WTC11 (cell line): ENCODE measurements at regions not wholly inside any gene's neighbourhood (a gene's known extent, or its start where the extent isn't known, plus 50 kb on each side); places are given as distances from the start of the nearest gene placed in this dataset.

Source experiments
- ATAC-seq: fragments of 200-7000 bp; cut with Tn5 transposase; 2 replicates; pipeline ENCODE4 v1.10.0; 2021; ENCODE audit warnings: mild to moderate bottlenecking, moderate library complexity
- CTCF ChIA-PET: fragments of 300-600 bp; sonication (Branson Sonifier 250); formaldehyde crosslinking; loops from one replicate; lab custom pipeline; 2021; ENCODE audit warnings: antibody characterized with exemption; lab: Charles Lee
- POLR2A ChIA-PET: fragments of 350-600 bp; sonication (Branson Sonifier 250); formaldehyde crosslinking; loops from one replicate; lab custom pipeline; 2021; ENCODE audit warnings: antibody characterized with exemption; lab: Charles Lee
- DNase-seq: peaks from one replicate; pipeline ENCODE4 v3.0.0; 2021; ENCODE audit warnings: low spot score
- H3K27ac Mint-ChIP-seq: 2 replicates; pipeline ENCODE4 v1.8.0; 2021; ENCODE audit warnings: mixed read lengths
- H3K27me3 Mint-ChIP-seq: 2 replicates; pipeline ENCODE4 v1.8.0; 2021; ENCODE audit warnings: low read depth, mild to moderate bottlenecking, moderate library complexity, mixed read lengths
- H3K36me3 Mint-ChIP-seq: 2 replicates; pipeline ENCODE4 v1.8.0; 2021; ENCODE audit warnings: mixed read lengths
- H3K4me1 Mint-ChIP-seq: 2 replicates; pipeline ENCODE4 v1.8.0; 2022; ENCODE audit warnings: mixed read lengths
- H3K4me3 Mint-ChIP-seq: 2 replicates; pipeline ENCODE4 v1.8.0; 2021; ENCODE audit warnings: mild to moderate bottlenecking, moderate library complexity, mixed read lengths
- H3K9me3 Mint-ChIP-seq: 2 replicates; pipeline ENCODE4 v1.8.0; 2021; ENCODE audit warnings: mixed read lengths
- ESRRA ChIP-seq: sonication (generic); formaldehyde crosslinking; IDR thresholded peaks from 2 replicates; pipeline ENCODE4 v1.8.1; 2022; ENCODE audit warnings: mild to moderate bottlenecking, missing genetic modification reagents, borderline replicate concordance
- FOXJ3 ChIP-seq: sonication (generic); formaldehyde crosslinking; IDR thresholded peaks from 2 replicates; pipeline ENCODE4 v1.9.0; 2021; ENCODE audit warnings: missing genetic modification reagents, mild to moderate bottlenecking, borderline replicate concordance
- FOXK1 ChIP-seq: sonication (generic); formaldehyde crosslinking; IDR thresholded peaks from 2 replicates; pipeline ENCODE4 v1.8.0; 2022; ENCODE audit warnings: mild to moderate bottlenecking, moderate library complexity, missing genetic modification reagents
- FOXP1 ChIP-seq: sonication (generic); formaldehyde crosslinking; IDR thresholded peaks from 2 replicates; pipeline ENCODE4 v1.8.0; 2022; ENCODE audit warnings: missing genetic modification reagents, mild to moderate bottlenecking, moderate library complexity, borderline replicate concordance
- GABPB1 ChIP-seq: sonication (generic); formaldehyde crosslinking; IDR thresholded peaks from 2 replicates; pipeline ENCODE4 v1.8.1; 2023; ENCODE audit warnings: mild to moderate bottlenecking, missing genetic modification reagents
- HMGA2 ChIP-seq: fragments of 250-450 bp; sonication (Bioruptor Pico); IDR thresholded peaks from 2 replicates; pipeline ENCODE4 v1.4.0; 2021; ENCODE audit warnings: mild to moderate bottlenecking, moderate library complexity
- JUN ChIP-seq: sonication (generic); formaldehyde crosslinking; IDR thresholded peaks from 2 replicates; pipeline ENCODE4 v1.8.0; 2023; ENCODE audit warnings: mild to moderate bottlenecking, missing genetic modification reagents
- NFATC4 ChIP-seq: fragments of 250-450 bp; sonication (Bioruptor Pico); IDR thresholded peaks from 2 replicates; pipeline ENCODE4 v1.9.0; 2021; ENCODE audit warnings: mild to moderate bottlenecking
- NR1H2 ChIP-seq: sonication (generic); formaldehyde crosslinking; IDR thresholded peaks from 2 replicates; pipeline ENCODE4 v1.9.0; 2021; ENCODE audit warnings: mild to moderate bottlenecking, moderate library complexity, missing genetic modification reagents
- NR2C2 ChIP-seq: sonication (generic); formaldehyde crosslinking; IDR thresholded peaks from 2 replicates; pipeline ENCODE4 v1.8.0; 2022; ENCODE audit warnings: mild to moderate bottlenecking, missing genetic modification reagents
- SMAD3 ChIP-seq: sonication (generic); formaldehyde crosslinking; IDR thresholded peaks from 2 replicates; pipeline ENCODE4 v1.8.0; 2022; ENCODE audit warnings: missing genetic modification reagents, mild to moderate bottlenecking, borderline replicate concordance
- ZBTB21 ChIP-seq: sonication (generic); formaldehyde crosslinking; IDR thresholded peaks from 2 replicates; pipeline ENCODE4 v1.8.1; 2023; ENCODE audit warnings: mild to moderate bottlenecking, missing genetic modification reagents, borderline replicate concordance
- ZNF138 ChIP-seq: sonication (generic); formaldehyde crosslinking; conservative IDR thresholded peaks from 2 replicates; pipeline ENCODE4 v1.8.1; 2022; ENCODE audit warnings: mild to moderate bottlenecking, moderate library complexity, missing genetic modification reagents
- ZNF263 ChIP-seq: sonication (generic); formaldehyde crosslinking; IDR thresholded peaks from 2 replicates; pipeline ENCODE4 v1.8.1; 2022; ENCODE audit warnings: low read depth, mild to moderate bottlenecking, moderate library complexity, missing genetic modification reagents
- TF ChIP-seq, protein P1 (sequence below): sonication (generic); formaldehyde crosslinking; IDR thresholded peaks from 2 replicates; pipeline ENCODE4 v1.8.1; 2023; ENCODE audit warnings: mild to moderate bottlenecking, missing genetic modification reagents
- TF ChIP-seq, protein P2 (sequence below): sonication (generic); formaldehyde crosslinking; IDR thresholded peaks from 2 replicates; pipeline ENCODE4 v1.8.1; 2023; ENCODE audit warnings: mild to moderate bottlenecking, missing genetic modification reagents, borderline replicate concordance
- TF ChIP-seq, protein P3 (sequence below): sonication (generic); formaldehyde crosslinking; IDR thresholded peaks from 2 replicates; pipeline ENCODE4 v1.8.1; 2022; ENCODE audit warnings: low read depth, missing genetic modification reagents, borderline replicate concordance
- TF ChIP-seq, protein P4 (sequence below): fragments of 250-450 bp; sonication (Bioruptor Pico); IDR thresholded peaks from 2 replicates; pipeline ENCODE4 v1.9.0; 2021; ENCODE audit warnings: mild to moderate bottlenecking

DNA sequence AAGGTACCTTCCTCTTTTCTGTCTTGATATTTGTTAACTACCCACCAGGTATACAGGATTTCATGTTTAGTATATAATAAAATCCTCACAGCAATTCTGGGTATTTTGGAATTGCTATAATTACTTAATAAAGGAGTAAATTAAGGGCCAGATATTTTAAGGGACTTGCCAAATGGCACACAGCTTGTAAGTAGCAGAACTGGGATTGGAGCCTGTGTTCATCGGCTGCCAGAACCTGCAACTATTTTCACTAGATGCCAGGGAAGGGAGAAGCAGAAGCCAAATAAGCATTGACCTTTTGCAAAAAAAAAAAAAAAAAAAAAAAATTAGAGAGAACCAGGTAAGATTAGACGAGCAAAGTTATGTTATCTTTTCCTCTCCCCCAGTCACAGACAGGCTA is 683.3 kb upstream of the CADM2 start:
- H3K36me3 Mint-ChIP-seq = no peaks in the 10 kb centered on the region
- ATAC-seq (no peak), DNase-seq (no peak)
- ChIA-PET CTCF (no interaction called here), POLR2A (interaction anchor here (0.7 kb wide), 1 partner anchor 9 kb away, joined by 4 read pairs; no protein-coding TSS in a partner anchor)
- peaks cover under 1% of the 10 kb centered on the region; the same call in 1 of the 2 replicates for H3K9me3 Mint-ChIP-seq
- no peaks in the 10 kb centered on the region for H3K4me1 Mint-ChIP-seq
- no peak overlapping the region for H3K27ac Mint-ChIP-seq
- no peaks in the 10 kb centered on the region for H3K27me3 Mint-ChIP-seq
- H3K4me3 Mint-ChIP-seq = no peak overlapping the region
- TF ChIP-seq ESRRA (CRISPR knock-in tag) (no peak), ZBTB21 (no peak), NR2C2 (CRISPR knock-in tag) (no peak), HMGA2 (CRISPR knock-in tag) (no peak), NFATC4 (CRISPR knock-in tag) (no peak), JUN (CRISPR knock-in tag) (no peak), GABPB1 (CRISPR knock-in tag) (no peak)
- TF ChIP-seq, protein P1, sequence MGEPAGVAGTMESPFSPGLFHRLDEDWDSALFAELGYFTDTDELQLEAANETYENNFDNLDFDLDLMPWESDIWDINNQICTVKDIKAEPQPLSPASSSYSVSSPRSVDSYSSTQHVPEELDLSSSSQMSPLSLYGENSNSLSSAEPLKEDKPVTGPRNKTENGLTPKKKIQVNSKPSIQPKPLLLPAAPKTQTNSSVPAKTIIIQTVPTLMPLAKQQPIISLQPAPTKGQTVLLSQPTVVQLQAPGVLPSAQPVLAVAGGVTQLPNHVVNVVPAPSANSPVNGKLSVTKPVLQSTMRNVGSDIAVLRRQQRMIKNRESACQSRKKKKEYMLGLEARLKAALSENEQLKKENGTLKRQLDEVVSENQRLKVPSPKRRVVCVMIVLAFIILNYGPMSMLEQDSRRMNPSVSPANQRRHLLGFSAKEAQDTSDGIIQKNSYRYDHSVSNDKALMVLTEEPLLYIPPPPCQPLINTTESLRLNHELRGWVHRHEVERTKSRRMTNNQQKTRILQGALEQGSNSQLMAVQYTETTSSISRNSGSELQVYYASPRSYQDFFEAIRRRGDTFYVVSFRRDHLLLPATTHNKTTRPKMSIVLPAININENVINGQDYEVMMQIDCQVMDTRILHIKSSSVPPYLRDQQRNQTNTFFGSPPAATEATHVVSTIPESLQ (CRISPR knock-in tag) = no peak
- TF ChIP-seq, protein P2, sequence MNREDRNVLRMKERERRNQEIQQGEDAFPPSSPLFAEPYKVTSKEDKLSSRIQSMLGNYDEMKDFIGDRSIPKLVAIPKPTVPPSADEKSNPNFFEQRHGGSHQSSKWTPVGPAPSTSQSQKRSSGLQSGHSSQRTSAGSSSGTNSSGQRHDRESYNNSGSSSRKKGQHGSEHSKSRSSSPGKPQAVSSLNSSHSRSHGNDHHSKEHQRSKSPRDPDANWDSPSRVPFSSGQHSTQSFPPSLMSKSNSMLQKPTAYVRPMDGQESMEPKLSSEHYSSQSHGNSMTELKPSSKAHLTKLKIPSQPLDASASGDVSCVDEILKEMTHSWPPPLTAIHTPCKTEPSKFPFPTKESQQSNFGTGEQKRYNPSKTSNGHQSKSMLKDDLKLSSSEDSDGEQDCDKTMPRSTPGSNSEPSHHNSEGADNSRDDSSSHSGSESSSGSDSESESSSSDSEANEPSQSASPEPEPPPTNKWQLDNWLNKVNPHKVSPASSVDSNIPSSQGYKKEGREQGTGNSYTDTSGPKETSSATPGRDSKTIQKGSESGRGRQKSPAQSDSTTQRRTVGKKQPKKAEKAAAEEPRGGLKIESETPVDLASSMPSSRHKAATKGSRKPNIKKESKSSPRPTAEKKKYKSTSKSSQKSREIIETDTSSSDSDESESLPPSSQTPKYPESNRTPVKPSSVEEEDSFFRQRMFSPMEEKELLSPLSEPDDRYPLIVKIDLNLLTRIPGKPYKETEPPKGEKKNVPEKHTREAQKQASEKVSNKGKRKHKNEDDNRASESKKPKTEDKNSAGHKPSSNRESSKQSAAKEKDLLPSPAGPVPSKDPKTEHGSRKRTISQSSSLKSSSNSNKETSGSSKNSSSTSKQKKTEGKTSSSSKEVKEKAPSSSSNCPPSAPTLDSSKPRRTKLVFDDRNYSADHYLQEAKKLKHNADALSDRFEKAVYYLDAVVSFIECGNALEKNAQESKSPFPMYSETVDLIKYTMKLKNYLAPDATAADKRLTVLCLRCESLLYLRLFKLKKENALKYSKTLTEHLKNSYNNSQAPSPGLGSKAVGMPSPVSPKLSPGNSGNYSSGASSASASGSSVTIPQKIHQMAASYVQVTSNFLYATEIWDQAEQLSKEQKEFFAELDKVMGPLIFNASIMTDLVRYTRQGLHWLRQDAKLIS (CRISPR knock-in tag) = no peak

DNA sequence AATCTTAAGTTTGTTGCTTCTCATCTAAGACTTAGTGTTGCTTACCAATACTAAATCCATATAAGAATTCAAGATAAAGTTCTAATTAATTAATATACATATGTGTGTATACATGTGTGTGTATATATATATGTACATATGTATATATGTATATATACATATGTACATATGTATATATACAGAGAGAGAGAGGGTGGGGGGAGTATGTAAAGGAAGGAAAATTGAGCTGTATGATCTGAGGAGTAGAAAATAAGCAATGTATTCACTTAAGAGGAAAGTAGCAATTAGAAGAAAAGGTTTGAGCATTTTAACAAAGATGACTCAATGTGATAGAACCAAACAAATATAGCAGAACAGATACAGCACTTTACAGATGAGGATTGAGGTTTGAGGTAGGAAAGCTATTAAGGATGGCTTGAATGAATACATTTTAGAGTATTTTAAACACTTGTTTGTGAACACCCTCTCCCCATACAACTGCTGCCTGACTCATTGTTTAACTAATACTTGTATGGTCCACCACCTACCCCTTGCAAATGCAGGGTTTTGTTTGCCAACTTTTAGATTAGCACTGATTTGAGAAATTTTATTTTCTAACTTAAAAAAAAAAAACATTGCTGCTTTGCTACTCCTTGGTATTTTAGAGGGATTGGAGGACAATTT is 681.1 kb upstream of the CADM2 start:
- H3K4me1 Mint-ChIP-seq = no peaks in the 10 kb centered on the region
- ATAC-seq (no peak), DNase-seq (no peak)
- H3K4me3 Mint-ChIP-seq = no peak overlapping the region
- no peak overlapping the region for H3K27ac Mint-ChIP-seq
- TF ChIP-seq NFATC4 (CRISPR knock-in tag) (no peak), NR1H2 (CRISPR knock-in tag) (no peak), ZNF263 (CRISPR knock-in tag) (no peak)
- TF ChIP-seq, protein P1 (CRISPR knock-in tag) = no peak
- ChIA-PET CTCF (interaction anchor here (0.6 kb wide), 1 partner anchor 167 kb away, joined by 3 read pairs; no protein-coding TSS in a partner anchor), POLR2A (no interaction called here)
- peaks cover 4% of the 10 kb centered on the region; the same call in 1 of the 2 replicates for H3K36me3 Mint-ChIP-seq
- peaks cover 10% of the 10 kb centered on the region for H3K9me3 Mint-ChIP-seq
- H3K27me3 Mint-ChIP-seq = no peaks in the 10 kb centered on the region

DNA sequence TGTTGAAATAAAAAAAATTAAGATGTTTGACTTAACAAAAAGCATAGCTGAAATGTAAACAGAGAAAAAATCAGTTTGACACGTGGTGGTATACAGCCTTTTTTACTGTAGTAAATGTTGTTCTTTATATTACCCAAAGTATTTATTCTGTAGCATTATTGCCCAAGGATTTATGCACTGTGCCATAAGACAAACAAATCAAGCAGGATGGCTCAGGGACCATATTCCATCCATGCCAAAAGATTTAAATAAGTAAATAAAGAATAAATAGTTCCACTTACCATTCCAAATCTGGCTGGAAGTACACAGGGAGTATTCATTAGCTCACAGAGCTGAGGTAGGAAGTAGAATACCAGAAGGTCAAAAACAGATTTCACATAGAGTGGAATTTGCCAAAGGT is 666.7 kb upstream of the CADM2 start:
- Mint-ChIP-seq H3K4me1 (no peaks in the 10 kb centered on the region), H3K36me3 (no peaks in the 10 kb centered on the region), H3K27me3 (no peaks in the 10 kb centered on the region; the same call in 1 of the 2 replicates), H3K9me3 (no peaks in the 10 kb centered on the region), H3K27ac (no peak overlapping the region), H3K4me3 (no peak overlapping the region)
- ChIA-PET CTCF (no interaction called here), POLR2A (no interaction called here)
- no peak for ATAC-seq
- no peak for DNase-seq
- TF ChIP-seq FOXK1 (CRISPR knock-in tag) (no peak), SMAD3 (CRISPR knock-in tag) (no peak), ZNF138 (CRISPR knock-in tag) (no peak), FOXP1 (CRISPR knock-in tag) (no peak), FOXJ3 (no peak)
- TF ChIP-seq, protein P3, sequence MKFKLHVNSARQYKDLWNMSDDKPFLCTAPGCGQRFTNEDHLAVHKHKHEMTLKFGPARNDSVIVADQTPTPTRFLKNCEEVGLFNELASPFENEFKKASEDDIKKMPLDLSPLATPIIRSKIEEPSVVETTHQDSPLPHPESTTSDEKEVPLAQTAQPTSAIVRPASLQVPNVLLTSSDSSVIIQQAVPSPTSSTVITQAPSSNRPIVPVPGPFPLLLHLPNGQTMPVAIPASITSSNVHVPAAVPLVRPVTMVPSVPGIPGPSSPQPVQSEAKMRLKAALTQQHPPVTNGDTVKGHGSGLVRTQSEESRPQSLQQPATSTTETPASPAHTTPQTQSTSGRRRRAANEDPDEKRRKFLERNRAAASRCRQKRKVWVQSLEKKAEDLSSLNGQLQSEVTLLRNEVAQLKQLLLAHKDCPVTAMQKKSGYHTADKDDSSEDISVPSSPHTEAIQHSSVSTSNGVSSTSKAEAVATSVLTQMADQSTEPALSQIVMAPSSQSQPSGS (CRISPR knock-in tag) = no peak
- TF ChIP-seq, protein P4, sequence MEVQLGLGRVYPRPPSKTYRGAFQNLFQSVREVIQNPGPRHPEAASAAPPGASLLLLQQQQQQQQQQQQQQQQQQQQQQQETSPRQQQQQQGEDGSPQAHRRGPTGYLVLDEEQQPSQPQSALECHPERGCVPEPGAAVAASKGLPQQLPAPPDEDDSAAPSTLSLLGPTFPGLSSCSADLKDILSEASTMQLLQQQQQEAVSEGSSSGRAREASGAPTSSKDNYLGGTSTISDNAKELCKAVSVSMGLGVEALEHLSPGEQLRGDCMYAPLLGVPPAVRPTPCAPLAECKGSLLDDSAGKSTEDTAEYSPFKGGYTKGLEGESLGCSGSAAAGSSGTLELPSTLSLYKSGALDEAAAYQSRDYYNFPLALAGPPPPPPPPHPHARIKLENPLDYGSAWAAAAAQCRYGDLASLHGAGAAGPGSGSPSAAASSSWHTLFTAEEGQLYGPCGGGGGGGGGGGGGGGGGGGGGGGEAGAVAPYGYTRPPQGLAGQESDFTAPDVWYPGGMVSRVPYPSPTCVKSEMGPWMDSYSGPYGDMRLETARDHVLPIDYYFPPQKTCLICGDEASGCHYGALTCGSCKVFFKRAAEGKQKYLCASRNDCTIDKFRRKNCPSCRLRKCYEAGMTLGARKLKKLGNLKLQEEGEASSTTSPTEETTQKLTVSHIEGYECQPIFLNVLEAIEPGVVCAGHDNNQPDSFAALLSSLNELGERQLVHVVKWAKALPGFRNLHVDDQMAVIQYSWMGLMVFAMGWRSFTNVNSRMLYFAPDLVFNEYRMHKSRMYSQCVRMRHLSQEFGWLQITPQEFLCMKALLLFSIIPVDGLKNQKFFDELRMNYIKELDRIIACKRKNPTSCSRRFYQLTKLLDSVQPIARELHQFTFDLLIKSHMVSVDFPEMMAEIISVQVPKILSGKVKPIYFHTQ (CRISPR knock-in tag) = no peak
